ENCODE measurements at regions not wholly inside any gene's neighbourhood (a gene's known extent, or its start where the extent isn't known, plus 50 kb on each side); places are given as distances from the start of the nearest gene placed in this dataset.

DNA sequence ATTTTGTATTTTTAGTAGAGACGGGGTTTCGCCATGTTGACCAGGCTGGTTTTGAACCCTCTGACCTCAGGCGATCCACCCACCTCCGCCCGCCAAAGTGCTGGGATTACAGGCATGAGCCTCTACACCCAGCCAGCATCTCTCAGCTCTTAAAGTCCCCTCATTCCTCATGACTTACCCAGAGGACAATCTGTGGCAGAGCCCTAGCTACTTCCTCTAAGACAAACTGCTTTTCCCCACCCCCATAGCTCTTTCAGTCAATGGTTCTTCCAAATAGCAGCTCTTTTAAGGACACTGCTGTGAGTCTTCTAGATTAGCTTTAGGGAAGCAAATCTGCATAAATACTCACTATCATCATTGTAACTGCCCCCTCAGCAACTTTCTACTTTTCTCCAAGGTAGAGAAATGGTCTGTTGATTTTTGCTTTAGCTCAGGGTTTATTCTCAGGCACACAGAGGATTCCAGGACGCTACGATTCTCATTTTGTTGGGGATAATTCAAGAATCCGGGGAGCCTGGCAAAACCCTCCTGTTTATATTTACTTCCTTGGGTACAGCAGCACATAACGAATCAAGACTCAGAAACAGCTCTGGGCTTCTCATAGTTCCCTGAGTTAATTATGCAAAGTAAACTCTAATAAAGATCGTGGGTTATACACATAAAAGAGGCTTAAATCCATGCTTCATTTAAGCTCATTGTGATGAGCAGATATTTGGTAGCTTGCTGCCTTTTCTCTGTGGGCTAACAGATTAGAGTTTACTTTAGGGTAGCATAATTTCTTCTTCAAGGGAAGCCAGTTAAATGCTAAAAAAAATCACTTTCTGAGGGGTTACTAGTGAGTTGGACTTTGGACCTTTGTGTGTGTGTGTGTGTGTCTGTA is 357.4 kb downstream of the TDRD3 start:
- intact Hi-C loops (cut with micrococcal nuclease): no loop called here
- no peaks in the 10 kb centered on the region for H3K27me3 Mint-ChIP-seq
- H3K27ac Mint-ChIP-seq: no peak overlapping the region
- ChIA-PET POLR2A (no interaction called here), CTCF (no interaction called here)
- no peak for DNase-seq
- TF ChIP-seq, protein P1, sequence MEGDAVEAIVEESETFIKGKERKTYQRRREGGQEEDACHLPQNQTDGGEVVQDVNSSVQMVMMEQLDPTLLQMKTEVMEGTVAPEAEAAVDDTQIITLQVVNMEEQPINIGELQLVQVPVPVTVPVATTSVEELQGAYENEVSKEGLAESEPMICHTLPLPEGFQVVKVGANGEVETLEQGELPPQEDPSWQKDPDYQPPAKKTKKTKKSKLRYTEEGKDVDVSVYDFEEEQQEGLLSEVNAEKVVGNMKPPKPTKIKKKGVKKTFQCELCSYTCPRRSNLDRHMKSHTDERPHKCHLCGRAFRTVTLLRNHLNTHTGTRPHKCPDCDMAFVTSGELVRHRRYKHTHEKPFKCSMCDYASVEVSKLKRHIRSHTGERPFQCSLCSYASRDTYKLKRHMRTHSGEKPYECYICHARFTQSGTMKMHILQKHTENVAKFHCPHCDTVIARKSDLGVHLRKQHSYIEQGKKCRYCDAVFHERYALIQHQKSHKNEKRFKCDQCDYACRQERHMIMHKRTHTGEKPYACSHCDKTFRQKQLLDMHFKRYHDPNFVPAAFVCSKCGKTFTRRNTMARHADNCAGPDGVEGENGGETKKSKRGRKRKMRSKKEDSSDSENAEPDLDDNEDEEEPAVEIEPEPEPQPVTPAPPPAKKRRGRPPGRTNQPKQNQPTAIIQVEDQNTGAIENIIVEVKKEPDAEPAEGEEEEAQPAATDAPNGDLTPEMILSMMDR (IDR thresholded peaks at IDR 0.05): no peak
- H3K36me3 Mint-ChIP-seq (ENCODE audit: low read depth): no peaks in the 10 kb centered on the region
- H3K9me3 Mint-ChIP-seq: no peaks in the 10 kb centered on the region
- H3K4me1 Mint-ChIP-seq (ENCODE audit: low read depth): no peaks in the 10 kb centered on the region
- H3K4me3 Mint-ChIP-seq: no peak overlapping the region
- no peak for ATAC-seq

DNA sequence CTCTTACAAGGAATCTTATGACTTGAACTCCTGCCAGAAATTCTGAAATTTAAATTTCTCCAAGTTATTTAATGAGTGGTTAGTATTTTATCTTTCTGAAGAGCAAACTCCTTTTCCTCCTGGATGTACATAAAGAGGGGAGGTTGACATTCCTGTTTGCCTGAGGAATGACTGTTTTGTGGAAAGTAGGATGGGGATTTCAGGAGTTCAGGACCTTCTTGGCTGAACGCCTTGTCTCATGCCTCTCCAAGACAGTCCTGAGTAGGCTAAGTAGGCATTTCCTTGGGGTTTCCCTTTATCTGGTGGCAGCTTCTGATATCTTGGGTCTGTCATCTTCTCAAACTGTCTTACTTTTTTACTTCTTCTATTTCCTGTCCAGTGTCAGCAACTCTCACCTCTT is 356.6 kb downstream of the TDRD3 start:
- H3K4me1 Mint-ChIP-seq (ENCODE audit: low read depth): no peaks in the 10 kb centered on the region
- intact Hi-C loops (cut with micrococcal nuclease): no loop called here
- CTCF ChIA-PET: no interaction called here

DNA sequence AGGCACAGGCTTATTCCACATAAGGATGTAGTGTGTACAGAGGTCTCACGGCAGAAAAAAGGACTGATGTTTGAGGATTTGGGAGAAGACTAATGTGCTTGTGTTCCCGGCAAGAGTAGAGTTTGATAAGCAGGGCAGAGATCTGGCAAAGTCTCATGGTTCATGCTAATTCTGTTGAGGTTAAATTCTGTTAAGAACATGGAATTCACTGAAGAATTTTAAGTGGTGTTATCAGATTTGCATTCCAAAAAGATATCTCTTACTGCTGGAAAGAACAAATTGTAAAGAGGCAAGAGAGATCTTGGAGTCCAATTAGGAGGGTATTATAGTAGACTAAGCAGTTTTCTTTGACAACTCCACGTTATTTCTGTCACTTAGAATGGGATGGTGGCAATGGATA is 348.3 kb downstream of the TDRD3 start:
- Mint-ChIP-seq H3K27me3 (no peaks in the 10 kb centered on the region), H3K9me3 (peaks cover 5% of the 10 kb centered on the region), H3K36me3 (ENCODE audit: low read depth) (no peaks in the 10 kb centered on the region), H3K4me1 (ENCODE audit: low read depth) (no peaks in the 10 kb centered on the region), H3K4me3 (no peak overlapping the region), H3K27ac (no peak overlapping the region)
- TF ChIP-seq, protein P1 (IDR thresholded peaks at IDR 0.05): no peak
- ChIA-PET CTCF (no interaction called here), POLR2A (no interaction called here)
- no peak for DNase-seq
- intact Hi-C loops (cut with micrococcal nuclease): no loop called here
- no peak for ATAC-seq

More for the DNA sequence above, 356.6 kb downstream of the TDRD3 start:
- H3K27ac Mint-ChIP-seq: no peak overlapping the region
- no peaks in the 10 kb centered on the region for H3K36me3 Mint-ChIP-seq (ENCODE audit: low read depth)
- no peaks in the 10 kb centered on the region for H3K27me3 Mint-ChIP-seq
- TF ChIP-seq, protein P1 (IDR thresholded peaks at IDR 0.05): no peak
- DNase-seq (no peak), ATAC-seq (no peak)
- POLR2A ChIA-PET: no interaction called here
- no peaks in the 10 kb centered on the region for H3K9me3 Mint-ChIP-seq
- no peak overlapping the region for H3K4me3 Mint-ChIP-seq

DNA sequence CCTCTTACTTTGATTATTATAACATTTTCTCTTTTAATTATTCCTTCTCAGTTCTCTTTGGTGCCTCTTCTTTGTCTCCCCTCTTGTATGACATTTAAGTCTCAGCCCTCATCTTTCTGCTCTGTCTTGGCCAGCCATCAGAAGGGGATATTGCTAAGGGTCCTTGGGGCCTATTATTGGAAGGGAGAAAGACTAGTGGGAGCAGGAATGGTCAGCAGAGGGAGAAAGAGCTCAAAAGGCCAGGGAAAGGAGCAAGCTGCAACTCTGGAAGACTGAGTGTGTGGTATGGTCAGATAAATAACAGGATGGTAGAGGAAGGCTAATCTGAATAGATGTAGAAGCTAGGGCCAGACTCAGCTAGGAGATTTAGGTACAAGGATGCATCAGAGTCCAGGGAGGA is 336.9 kb downstream of the TDRD3 start:
- Mint-ChIP-seq H3K4me1 (ENCODE audit: low read depth) (no peaks in the 10 kb centered on the region), H3K27me3 (no peaks in the 10 kb centered on the region), H3K36me3 (ENCODE audit: low read depth) (no peaks in the 10 kb centered on the region), H3K27ac (no peak overlapping the region), H3K4me3 (no peak overlapping the region), H3K9me3 (peaks cover 2% of the 10 kb centered on the region)
- TF ChIP-seq, protein P1 (IDR thresholded peaks at IDR 0.05): no peak
- DNase-seq (no peak), ATAC-seq (no peak)
- intact Hi-C loops (cut with micrococcal nuclease): no loop called here
- ChIA-PET POLR2A (no interaction called here), CTCF (no interaction called here)

- TF ChIP-seq, protein P1 (IDR thresholded peaks at IDR 0.05): no peak
- intact Hi-C loops (cut with micrococcal nuclease): no loop called here
- CTCF ChIA-PET: no interaction called here
These were observed 330.1 kb downstream of the TDRD3 start for GRCh38 chr13:60727140-60727539.

More at GRCh38 chr13:60727140-60727539, 330.1 kb downstream of the TDRD3 start:
- ATAC-seq (no peak), DNase-seq (no peak)
- POLR2A ChIA-PET: no interaction called here
- Mint-ChIP-seq H3K36me3 (ENCODE audit: low read depth) (no peaks in the 10 kb centered on the region), H3K27ac (no peak overlapping the region), H3K4me3 (no peak overlapping the region), H3K4me1 (ENCODE audit: low read depth) (no peaks in the 10 kb centered on the region), H3K27me3 (no peaks in the 10 kb centered on the region), H3K9me3 (no peaks in the 10 kb centered on the region)
